Fibroblast of skin of left biceps (primary cell): ENCODE measurements at regions not wholly inside any gene's neighbourhood (a gene's known extent, or its start where the extent isn't known, plus 50 kb on each side); places are given as distances from the start of the nearest gene placed in this dataset.
"Not testable (repeated sequence)": the region's sequence is repeated elsewhere in the genome, so short reads cannot be mapped to it uniquely, and the experiment has no call there.

Source experiments
- DNase-seq, 2 experiments: peaks; one replicate each; pipeline ENCODE4 v3.0.0-alpha.2; 2013; ENCODE audit warnings: low read depth in 2 of 2

DNA sequence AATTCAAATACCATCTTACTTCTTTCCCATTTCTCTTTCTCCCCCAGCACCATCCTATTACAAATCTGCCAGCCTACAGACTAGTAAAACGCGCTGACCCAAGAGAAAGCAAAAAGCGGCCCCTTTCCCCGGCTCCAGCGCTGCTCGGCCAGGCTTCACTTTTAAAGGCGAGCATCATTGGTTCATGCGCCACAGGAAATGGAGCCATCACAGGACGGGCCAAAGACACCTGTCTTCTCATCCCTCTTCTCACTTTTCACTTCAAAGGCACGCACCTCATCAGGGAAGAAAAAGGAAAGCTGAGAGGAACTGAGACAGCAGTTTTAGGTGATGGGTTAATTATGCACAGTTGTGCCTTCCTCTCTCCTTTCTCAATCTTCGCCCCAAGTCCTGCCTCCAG is 664.2 kb upstream of the USP24 start:
- no peak for DNase-seq

DNA sequence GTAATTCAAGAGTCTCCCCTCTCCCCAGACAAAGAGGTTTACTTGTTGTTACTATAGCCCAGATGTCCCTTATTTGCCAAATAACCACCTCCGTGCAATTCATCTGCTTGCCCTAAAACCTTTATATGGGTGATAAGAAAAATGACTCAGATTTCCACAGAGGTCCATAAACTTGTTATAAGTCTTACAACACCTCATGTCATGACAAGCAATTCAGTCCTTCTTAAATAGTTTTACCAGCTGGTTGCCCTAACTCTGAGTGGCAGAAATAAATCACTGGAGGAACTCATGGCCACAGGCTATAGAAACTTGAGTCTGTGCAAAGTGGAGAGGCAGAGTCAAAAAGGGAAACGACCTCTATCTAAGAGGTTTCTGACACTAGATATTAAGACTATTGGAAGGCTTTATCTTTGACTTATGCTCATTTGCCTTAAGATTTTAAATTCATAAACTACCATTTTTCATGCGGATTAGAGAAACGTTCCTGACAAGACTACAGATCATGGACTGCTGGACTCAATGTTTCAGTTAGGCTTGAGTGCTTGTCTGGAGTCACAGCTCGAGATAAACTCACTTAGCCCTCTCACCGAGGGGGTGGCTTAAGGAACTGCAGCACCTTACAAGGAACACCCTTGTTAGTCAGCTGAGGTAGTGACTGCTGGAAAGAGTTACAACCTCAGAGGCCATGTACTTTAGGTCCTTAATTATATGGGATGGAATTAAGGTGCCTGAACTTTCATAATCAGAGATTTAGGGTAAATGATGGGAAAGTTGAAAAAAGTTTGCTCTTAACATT is 662.5 kb upstream of the USP24 start:
- no peak for DNase-seq

DNA sequence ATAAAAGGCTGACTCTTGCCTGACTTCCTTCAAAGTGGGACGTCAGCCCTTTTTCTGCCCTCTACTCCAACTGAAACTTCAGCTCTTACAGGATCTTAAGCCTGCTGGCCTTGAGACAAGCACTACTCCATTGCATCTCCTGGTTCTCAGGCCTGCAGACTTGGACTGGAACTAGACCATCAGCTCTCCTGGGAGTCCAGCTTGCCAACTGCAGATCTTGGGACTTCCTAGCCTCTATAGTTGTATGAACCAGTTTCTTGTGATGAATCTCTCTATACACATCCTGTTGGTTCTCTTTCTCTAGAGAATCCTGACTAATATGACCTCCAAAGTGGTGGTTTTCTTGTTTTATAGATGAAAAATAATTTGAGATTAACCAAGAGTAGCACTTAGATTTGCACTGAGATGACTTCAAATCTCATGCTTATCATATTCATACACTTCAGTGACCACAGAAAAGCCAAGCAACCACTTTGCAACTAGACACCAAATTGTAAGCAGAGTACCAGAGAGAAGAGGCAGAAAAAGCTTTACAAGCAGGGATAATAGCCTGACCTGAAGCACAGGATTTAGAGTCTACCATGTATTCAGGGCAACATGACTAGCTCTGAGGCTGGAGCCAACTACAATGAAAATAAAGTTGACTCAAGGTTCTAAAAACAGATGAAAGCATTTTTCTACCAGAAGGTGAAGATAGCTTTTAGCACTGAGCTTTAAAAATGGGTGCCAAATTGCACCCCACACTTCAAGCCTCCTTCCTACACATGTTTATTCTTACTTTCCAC is 661.3 kb upstream of the USP24 start:
- DNase-seq = no peak

- DNase-seq = peak; percentile 90 to 94
Measured at GRCh38 chr1:55870106-55870505, 654.9 kb upstream of the USP24 start.

- no peak for DNase-seq
Measured at GRCh38 chr1:55869065-55869464, 653.9 kb upstream of the USP24 start.

DNA sequence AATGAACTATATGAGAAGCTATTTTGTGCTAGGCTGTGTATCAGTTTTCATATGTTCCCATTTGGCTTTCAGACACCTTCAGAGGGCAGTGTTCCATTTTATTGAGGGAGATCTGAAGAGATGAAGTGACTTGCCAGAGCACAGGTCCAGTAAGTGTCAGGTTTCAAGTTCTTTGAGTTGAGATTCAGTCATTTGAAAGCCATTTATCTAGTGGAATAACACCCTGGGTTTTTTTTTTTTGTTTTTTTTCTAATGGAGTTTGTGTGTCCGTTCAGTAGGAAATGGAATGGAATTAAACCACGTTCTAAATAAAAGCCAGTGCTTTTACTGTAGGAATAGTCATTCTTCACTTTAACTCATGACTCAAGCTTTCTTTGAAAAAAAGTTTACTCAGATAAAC is 652.9 kb upstream of the USP24 start:
- DNase-seq = no peak

GRCh38 chr1:55867304-55867843 is 652.2 kb upstream of the USP24 start:
- DNase-seq = no peak

GRCh38 chr1:55865778-55866177 is 650.6 kb upstream of the USP24 start:
- not testable (repeated sequence) for DNase-seq

DNA sequence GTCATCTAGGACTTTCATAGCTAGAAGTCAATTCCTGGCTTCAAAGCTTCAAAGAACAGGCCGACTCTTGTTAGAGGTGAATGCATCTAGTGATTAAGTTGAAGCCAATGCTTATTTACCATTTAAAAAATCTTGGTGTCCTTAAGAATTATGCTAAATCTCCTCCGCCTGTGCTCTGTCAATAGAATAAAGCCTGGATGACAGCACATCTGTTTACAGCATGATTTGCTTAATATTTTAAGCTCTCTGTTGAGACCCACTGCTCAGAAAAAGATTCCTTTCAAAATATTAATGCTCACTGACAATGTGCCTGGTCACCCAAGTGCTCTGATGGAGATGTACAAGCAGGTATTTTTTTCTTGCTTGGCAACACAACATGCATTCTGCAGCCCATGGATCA is 649.1 kb upstream of the USP24 start:
- no peak for DNase-seq

DNA sequence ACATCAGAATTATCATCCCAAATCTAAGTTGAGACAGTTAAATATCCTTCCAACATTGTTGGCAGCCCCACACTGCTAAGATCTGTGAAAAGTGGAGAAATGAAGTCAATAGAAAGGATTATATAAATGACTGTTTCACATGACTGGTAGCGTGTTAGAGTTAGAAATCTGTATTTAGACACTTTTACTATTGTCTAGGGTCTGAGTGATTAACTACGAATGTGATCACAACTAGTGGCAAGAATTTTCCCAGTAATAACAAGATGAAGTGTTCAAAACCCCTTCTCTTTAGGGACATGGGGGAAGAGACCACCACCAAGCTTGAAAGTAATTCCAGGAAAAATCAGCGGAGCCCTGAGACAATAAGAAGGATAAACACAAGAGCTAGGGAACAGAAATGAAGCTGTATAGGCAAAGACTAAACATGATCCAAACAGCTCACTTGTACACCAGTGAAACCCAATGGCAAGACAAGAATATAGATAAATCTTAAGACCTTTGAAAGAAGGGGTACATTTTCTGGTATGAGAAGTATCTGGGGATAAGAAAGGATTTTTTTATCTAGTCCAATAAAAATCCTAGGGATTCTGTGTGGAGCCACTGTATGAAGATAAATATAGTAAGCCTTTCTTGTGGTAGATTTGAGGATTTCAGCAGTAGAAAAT is 646.6 kb upstream of the USP24 start:
- DNase-seq = no peak

GRCh38 chr1:55860798-55861519 is 645.8 kb upstream of the USP24 start:
- peak in 1 of 2 experiments; percentile 30 for DNase-seq

DNA sequence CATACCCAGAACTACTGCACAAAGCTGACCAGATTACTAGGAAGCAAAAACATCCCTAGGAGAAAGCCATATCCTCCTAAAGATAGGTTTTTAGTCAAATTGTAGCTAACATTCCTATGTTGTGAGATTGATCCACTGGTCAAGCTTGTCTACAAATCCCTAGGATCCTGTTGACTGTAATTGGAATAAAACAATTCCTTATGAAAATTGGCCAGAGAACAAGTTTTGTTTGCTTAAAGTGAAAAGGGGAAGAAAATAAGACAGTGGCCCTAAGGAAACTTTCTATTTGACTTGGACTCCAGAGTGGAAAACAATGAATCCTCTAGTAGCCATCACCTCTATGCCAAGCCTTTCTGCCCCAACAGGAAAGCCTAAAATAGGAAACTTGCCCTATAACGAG is 645.2 kb upstream of the USP24 start:
- DNase-seq = no peak

- peak; percentile 51 to 64 for DNase-seq
Measured at GRCh38 chr1:55854911-55855310, 639.7 kb upstream of the USP24 start.

- DNase-seq = no peak
Measured at GRCh38 chr1:55848906-55849305, 633.7 kb upstream of the USP24 start.

DNA sequence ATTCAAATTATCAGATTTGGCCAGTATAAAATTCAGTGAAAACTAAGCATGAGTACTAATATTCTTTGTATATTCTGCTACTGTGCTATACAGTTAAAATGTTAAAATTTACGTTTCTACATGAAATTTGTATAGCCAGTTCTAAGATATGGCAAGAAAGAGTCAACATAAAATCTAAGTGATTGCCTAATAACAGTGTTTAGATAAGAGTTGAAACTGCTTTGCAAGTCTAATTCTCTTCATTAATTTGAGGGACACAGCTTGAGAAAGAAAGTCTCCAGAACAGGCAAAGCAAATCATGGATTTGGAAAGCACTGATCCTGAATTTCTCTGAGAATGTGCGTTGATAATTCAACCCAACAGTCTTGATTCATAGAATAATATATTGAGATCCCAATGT is 630.9 kb upstream of the USP24 start:
- no peak for DNase-seq

DNA sequence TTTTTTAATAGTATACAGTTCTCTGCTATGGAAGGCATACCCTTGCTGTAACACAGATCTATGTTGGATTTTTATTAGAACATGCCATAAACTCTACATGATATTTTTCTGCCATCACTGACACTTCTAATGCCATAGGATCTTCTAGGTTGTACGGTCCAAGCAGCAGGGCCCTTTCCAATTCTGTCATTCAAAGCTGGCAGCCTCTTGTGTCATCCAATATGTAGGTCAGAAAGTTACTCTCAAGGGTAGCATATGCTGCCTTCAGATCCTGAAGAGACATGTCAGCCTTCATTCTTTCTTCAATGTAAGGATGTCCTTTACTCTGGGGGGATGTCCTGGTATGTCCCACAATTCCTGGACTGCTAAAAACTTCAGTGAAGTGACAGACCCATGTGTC is 629.2 kb upstream of the USP24 start:
- DNase-seq = no peak

GRCh38 chr1:55839626-55840025 is 624.5 kb upstream of the USP24 start:
- DNase-seq = no peak

DNA sequence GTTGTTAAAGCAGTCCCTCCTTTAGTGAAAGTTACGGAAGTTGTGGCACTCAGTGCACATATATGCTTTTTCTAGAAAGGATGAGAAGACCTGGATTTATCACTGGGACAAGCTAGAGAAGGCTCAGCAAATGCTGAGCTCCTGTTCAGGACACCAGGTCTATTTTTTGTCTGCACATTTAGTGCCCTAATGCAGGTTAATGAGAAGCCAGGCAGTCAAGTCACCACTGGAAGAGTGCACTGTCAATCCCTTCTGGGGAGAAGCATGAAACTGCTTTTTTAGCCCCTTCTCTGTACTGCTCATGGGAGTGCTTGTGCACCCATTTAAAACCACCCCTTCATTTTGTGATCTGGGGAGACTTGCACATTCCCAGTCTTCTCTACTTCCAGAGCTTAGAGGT is 624.1 kb upstream of the USP24 start:
- DNase-seq = no peak

DNA sequence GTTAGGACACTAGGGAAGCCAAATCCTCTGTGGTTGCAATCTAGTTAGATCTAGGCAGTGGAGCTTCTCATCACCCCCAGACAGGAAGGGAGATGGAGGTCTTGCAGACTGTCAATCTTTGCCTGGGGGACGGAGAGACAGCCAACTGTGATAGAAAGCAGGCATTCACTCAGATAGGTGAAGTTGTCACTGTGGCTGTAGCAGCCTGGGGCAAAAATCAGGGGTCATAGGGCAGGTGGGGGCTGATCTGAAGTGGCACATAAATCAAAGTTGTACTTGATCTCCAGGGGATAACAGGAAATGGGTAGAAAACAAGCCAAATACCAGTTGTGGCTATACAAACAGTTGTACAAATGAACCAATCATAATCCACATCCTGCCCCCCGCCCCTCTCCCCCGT is 620.9 kb upstream of the USP24 start:
- DNase-seq = no peak

DNA sequence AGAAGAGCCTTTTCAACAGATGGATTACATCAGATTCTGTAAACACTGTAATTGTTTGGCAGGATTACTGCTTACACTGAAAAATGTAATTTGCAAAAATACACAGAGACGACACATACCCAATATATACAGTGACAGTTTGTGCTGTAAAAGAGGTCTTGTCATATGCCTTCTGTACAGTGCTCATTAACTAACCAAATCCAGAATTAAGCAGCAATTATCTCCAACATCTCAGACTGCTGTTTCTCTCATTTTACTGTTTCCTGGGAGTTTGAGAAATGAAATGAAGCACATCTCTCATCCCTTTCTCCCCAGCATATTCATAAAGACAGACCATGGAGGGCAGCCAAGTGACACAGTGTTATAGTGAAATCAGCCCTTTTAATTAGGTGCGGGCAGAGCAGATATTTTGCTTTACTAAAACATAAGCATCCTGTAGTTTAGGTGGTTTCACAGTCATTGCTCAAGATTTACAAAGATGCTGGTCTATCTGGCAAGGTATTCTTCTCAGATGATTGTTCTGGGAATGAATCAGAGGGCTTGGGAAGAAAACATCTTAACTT is 618.4 kb upstream of the USP24 start:
- peak; percentile 94 to 96 for DNase-seq

DNA sequence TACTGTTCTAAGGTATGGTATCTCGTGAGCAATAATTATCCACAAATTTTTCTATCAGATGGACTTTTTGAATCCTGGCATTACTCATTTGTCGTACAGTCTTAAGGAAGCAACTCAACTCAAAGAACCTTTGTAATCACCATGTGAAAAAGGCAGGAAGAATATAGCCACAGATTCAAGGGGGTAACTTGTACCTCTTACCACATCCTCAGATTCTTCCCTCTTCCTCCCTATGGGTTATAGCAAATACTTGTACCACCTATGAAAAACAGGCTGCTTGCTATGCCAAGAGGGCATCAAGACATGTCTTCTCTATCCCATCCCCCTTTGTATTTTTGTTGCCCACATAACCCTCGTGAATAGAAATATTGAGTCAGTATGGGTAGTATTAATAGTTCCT is 616.6 kb upstream of the USP24 start:
- DNase-seq = no peak
